K562 (cell line): ENCODE measurements at regions not wholly inside any gene's neighbourhood (a gene's known extent, or its start where the extent isn't known, plus 50 kb on each side); places are given as distances from the start of the nearest gene placed in this dataset.

Experiments
- ATAC-seq: fragments of 200-7000 bp; cut with Tn5 transposase; 3 replicates; pipeline ENCODE4 v1.9.1; 2020; ENCODE audit warnings: moderate library complexity
- BruUV-seq: library from RNA; stranded (reverse); fragments of 400-500 nt; replicated peaks from 2 replicates; lab custom pipeline; 2021; lab: Mats Ljungman, UMichigan
- CTCF ChIA-PET: fragments of 300-600 bp; formaldehyde crosslinking; extraction: SDS; loops from one replicate; lab custom pipeline; 2021; ENCODE audit warnings: low intra/inter-chr PET ratio; lab: Yijun Ruan, JAX
- POLR2A ChIA-PET: fragments of 300-600, 350-650 bp; sonication (Branson Sonifier 250); formaldehyde crosslinking; extraction: SDS; loops from one replicate; lab custom pipeline; 2021; ENCODE audit warnings: antibody characterized with exemption, inconsistent platforms; lab: Yijun Ruan, JAX
- DNase-seq, 4 experiments: peaks; one replicate each; pipeline versions ENCODE4 v3.0.0 to v3.0.0-alpha.2; 2011 to 2018; ENCODE audit warnings: low spot score in 3 of 4, mixed read lengths in 3 of 4; ENCODE audit errors: extremely low read depth in 1 of 4
- FAIRE-seq: peaks from 2 replicates; lab custom pipeline; 2011; peaks lifted over from hg19 to GRCh38; lab: Jason Lieb, UNC
- H2AFZ ChIP-seq: 2 replicates; pipeline ENCODE4 v1.6.0; 2011; ENCODE audit warnings: low read depth, low read length, control low read depth, inconsistent platforms
- H3K27ac ChIP-seq: fragments of 200-600 bp; 3 replicates; pipeline ENCODE4 v1.8.0; 2011; ENCODE audit warnings: low read depth, mild to moderate bottlenecking, control low read depth, inconsistent platforms, low read length, moderate library complexity, mixed read lengths; ENCODE audit errors: extremely low read depth
- H3K27me3 ChIP-seq, 2 experiments: fragments of 300-600 bp in 1 of 2; 2 replicates in 1 of 2; 3 replicates in 1 of 2; pipeline versions ENCODE4 v1.6.0 to v1.8.0; 2011; ENCODE audit warnings: inconsistent platforms in 2 of 2, low read length in 2 of 2, mild to moderate bottlenecking in 1 of 2, mixed read lengths in 1 of 2, moderate library complexity in 1 of 2; ENCODE audit not compliant: control insufficient read depth in 2 of 2, insufficient read depth in 2 of 2
- H3K36me3 ChIP-seq: fragments of 300-600 bp; 3 replicates; pipeline ENCODE4 v1.8.0; 2011; ENCODE audit warnings: mild to moderate bottlenecking, low read length, inconsistent platforms; ENCODE audit not compliant: control insufficient read depth, insufficient read depth
- H3K4me1 ChIP-seq, 2 experiments: fragments of 200-600 bp in 1 of 2; replicated peaks in 1 of 2; 2 replicates in 1 of 2; 3 replicates in 1 of 2; pipeline versions ENCODE4 v1.5.1 to v1.8.0; 2011; ENCODE audit warnings: inconsistent platforms in 2 of 2, low read length in 2 of 2, mild to moderate bottlenecking in 1 of 2, mixed read lengths in 1 of 2, moderate library complexity in 1 of 2; ENCODE audit not compliant: control insufficient read depth in 2 of 2, insufficient read depth in 2 of 2
- H3K4me2 ChIP-seq: 2 replicates; pipeline ENCODE4 v1.6.1; 2011; ENCODE audit warnings: low read length, control low read depth, inconsistent platforms, mixed read lengths; ENCODE audit not compliant: insufficient read depth
- H3K4me3 ChIP-seq: fragments of 200-600 bp; sonication (generic), shearing (Covaris generic); 2 replicates; pipeline ENCODE4 v1.5.1; 2016; ENCODE audit warnings: control low read depth, inconsistent platforms
- H3K79me2 ChIP-seq: fragments of 200-600 bp; 3 replicates; pipeline ENCODE4 v1.8.0; 2011; ENCODE audit warnings: low read length, inconsistent platforms; ENCODE audit not compliant: control insufficient read depth, insufficient read depth
- H3K9ac ChIP-seq, 2 experiments: 2 replicates each; pipeline versions ENCODE4 v1.6.0 to v1.6.1; 2011; ENCODE audit warnings: low read depth in 2 of 2, low read length in 2 of 2, control low read depth in 1 of 2, inconsistent platforms in 1 of 2, mild to moderate bottlenecking in 1 of 2, mixed read lengths in 1 of 2; ENCODE audit not compliant: insufficient read depth in 1 of 2
- H3K9me1 ChIP-seq: one replicate; pipeline ENCODE4 v1.6.0; 2011; ENCODE audit warnings: inconsistent platforms, mild to moderate bottlenecking, low read length, moderate library complexity; ENCODE audit not compliant: control insufficient read depth, insufficient read depth
- H3K9me3 ChIP-seq: replicated peaks from 2 replicates; pipeline ENCODE4 v1.5.1; 2011; ENCODE audit warnings: low read depth, low read length, inconsistent platforms; ENCODE audit not compliant: control insufficient read depth, insufficient read depth
- H4K20me1 ChIP-seq: replicated peaks from 2 replicates; pipeline ENCODE4 v1.6.1; 2011; ENCODE audit warnings: low read length, inconsistent platforms, mixed read lengths; ENCODE audit not compliant: control insufficient read depth, insufficient read depth
- CCNT2 ChIP-seq: IDR thresholded peaks from 2 replicates; pipeline ENCODE4 v1.6.1; 2011; ENCODE audit warnings: borderline replicate concordance, low read depth, mild to moderate bottlenecking, moderate library complexity, mixed read lengths, low read length; ENCODE audit not compliant: insufficient read length; ENCODE audit errors: extremely low read depth
- CTCF ChIP-seq, 3 experiments: IDR thresholded peaks in 2 of 3; conservative IDR thresholded peaks in 1 of 3; 2 replicates each; pipeline ENCODE4 v1.5.1; 2011 to 2012; ENCODE audit warnings: low read length in 3 of 3, mild to moderate bottlenecking in 3 of 3, control low read depth in 2 of 3, improper control_type of control experiment in 1 of 3, inconsistent platforms in 1 of 3, low read depth in 1 of 3, mixed read lengths in 1 of 3, moderate library complexity in 1 of 3; ENCODE audit not compliant: insufficient read depth in 2 of 3
- FOXJ2 ChIP-seq: fragments of 200-800 bp; sonication (Bioruptor generic); IDR thresholded peaks from 2 replicates; pipeline ENCODE4 v1.6.1; 2016; ENCODE audit warnings: missing genetic modification characterization, missing compliant biosample characterization
- NCOR1 ChIP-seq: fragments of 450-650 bp; IDR thresholded peaks from 2 replicates; pipeline ENCODE4 v1.6.1; 2016; ENCODE audit warnings: mild to moderate bottlenecking, moderate library complexity
- POLR2G ChIP-seq: fragments of 200-400 bp; formaldehyde crosslinking; IDR thresholded peaks from 2 replicates; pipeline ENCODE4 v1.6.1; 2017; ENCODE audit warnings: low read depth, mild to moderate bottlenecking, antibody characterized with exemption, low read length, moderate library complexity
- RBFOX2 ChIP-seq: fragments of 200-400 bp; formaldehyde crosslinking; IDR thresholded peaks from 2 replicates; pipeline ENCODE4 v1.6.1; 2017; ENCODE audit warnings: low read depth, mild to moderate bottlenecking, low read length, moderate library complexity
- SIN3B ChIP-seq: fragments of 450-650 bp; IDR thresholded peaks from 2 replicates; pipeline ENCODE4 v1.6.1; 2017; ENCODE audit warnings: low read depth, mild to moderate bottlenecking, moderate library complexity
- SMARCE1 ChIP-seq: fragments of 450-650 bp; IDR thresholded peaks from 2 replicates; pipeline ENCODE4 v1.7.1; 2016; ENCODE audit warnings: mild to moderate bottlenecking
- SOX6 ChIP-seq: fragments of 450-650 bp; IDR thresholded peaks from 2 replicates; pipeline ENCODE4 v1.6.1; 2014; ENCODE audit warnings: mild to moderate bottlenecking
- SPI1 ChIP-seq: IDR thresholded peaks from 2 replicates; pipeline ENCODE4 v1.6.1; 2011; ENCODE audit warnings: low read depth, low read length, control low read depth, borderline replicate concordance
- TAF15 ChIP-seq: fragments of 200-400 bp; formaldehyde crosslinking; IDR thresholded peaks from 2 replicates; pipeline ENCODE4 v1.6.1; 2017; ENCODE audit warnings: mild to moderate bottlenecking, low read depth, low read length, moderate library complexity
- ZEB2 ChIP-seq: fragments of 450-650 bp; IDR thresholded peaks from 2 replicates; pipeline ENCODE4 v1.6.1; 2016
- ZKSCAN1 ChIP-seq: fragments of 150-350 bp; IDR thresholded peaks from 2 replicates; pipeline ENCODE4 v1.6.1; 2016; ENCODE audit warnings: low read depth, low read length
- ZNF695 ChIP-seq: fragments of 450-650 bp; formaldehyde crosslinking; IDR thresholded peaks from 2 replicates; pipeline ENCODE4 v1.4.0; 2020; ENCODE audit warnings: mild to moderate bottlenecking, moderate library complexity
- WGBS: fragments of 100-300 bp; shearing (Covaris generic); methylation state at CpG from one replicate; pipeline ENCODE4 v1.1.6; 2016; ENCODE audit warnings: low coverage, mixed read lengths; ENCODE audit not compliant: insufficient coverage; ENCODE audit errors: missing lambda C conversion rate; 5-methylcytosine and 5-hydroxymethylcytosine counted together
- in situ Hi-C: fragments of 300-500 bp; cut with MboI; formaldehyde crosslinking; loops from 4 replicates; pipeline ENCODE4 v1.15.0; 2018; ENCODE audit warnings: inconsistent platforms, mixed read lengths
- intact Hi-C: fragments of 100-400 bp; cut with micrococcal nuclease; formaldehyde crosslinking; loops from 2 replicates; pipeline ENCODE4 v1.14.2; 2022
- TF ChIP-seq, protein P1 (sequence below): fragments of 450-650 bp; IDR thresholded peaks from 2 replicates; pipeline ENCODE4 v1.6.1; 2014; ENCODE audit warnings: low read depth, mild to moderate bottlenecking, moderate library complexity, borderline replicate concordance

- Histone ChIP-seq H3K27ac (no peak overlapping the region), H3K4me2 (no peak overlapping the region), H3K4me3 (no peak overlapping the region), H3K9ac (no peak overlapping the region), H3K79me2 (no peaks in the 10 kb centered on the region), H3K9me3 (no peaks in the 10 kb centered on the region), H4K20me1 (no peaks in the 10 kb centered on the region), H2AFZ (no peak overlapping the region), H3K4me1 (no peaks in the 10 kb centered on the region), H3K36me3 (no peaks in the 10 kb centered on the region), H3K9me1 (no peaks in the 10 kb centered on the region), H3K27me3 (no peaks in the 10 kb centered on the region)
- in situ Hi-C loops: no loop called here
- ChIA-PET POLR2A (no interaction called here), CTCF (no interaction called here)
- no TSS peak for BruUV-seq
- ATAC-seq (no peak), DNase-seq (no peak), FAIRE-seq (no peak)
- TF ChIP-seq CCNT2 (no peak), SOX6 (no peak), RBFOX2 (no peak), TAF15 (no peak), POLR2G (no peak), ZEB2 (no peak)
- intact Hi-C loops: no loop called here
- WGBS: 0% methylated on average over 2 of the region's 2 CpGs
Observed at GRCh38 chr5:25905646-25906045, 1132.7 kb downstream of the CDH9 start.

DNA sequence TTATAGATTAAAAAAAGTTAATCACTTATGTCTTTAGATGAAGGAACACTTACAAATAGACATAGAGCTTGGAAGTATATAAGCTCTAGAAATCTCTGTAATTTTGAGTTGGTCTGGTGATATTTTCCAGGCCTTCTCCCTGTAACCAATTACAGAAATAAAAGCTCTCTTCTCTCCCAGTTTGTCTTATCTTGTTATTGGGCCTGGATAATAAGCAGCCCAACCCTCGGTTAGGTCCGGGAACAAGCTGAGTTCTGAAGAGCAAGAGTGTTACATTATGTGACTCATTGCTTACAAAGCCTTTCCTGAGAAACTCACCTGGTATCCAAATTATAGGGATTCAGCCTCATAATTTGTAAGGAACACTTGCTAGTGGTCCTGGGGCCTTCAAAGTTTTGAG, 1146.2 kb downstream of the CDH9 start:
- H3K36me3 ChIP-seq: no peaks in the 10 kb centered on the region
- CTCF ChIA-PET: interaction anchor here (0.6 kb wide), 1 partner anchor 819 kb away, joined by 4 read pairs; no protein-coding TSS in a partner anchor
- no peak for FAIRE-seq
- WGBS: 0% methylated on average over 2 of the region's 2 CpGs
- no TSS peak for BruUV-seq
- in situ Hi-C loops: no loop called here
- H3K4me1 ChIP-seq: no peaks in the 10 kb centered on the region
- POLR2A ChIA-PET: no interaction called here
- H3K9me1 ChIP-seq: no peaks in the 10 kb centered on the region
- no peak overlapping the region for H3K27ac ChIP-seq
- no peaks in the 10 kb centered on the region for H3K9me3 ChIP-seq
- no peak overlapping the region for H3K9ac ChIP-seq
- H3K27me3 ChIP-seq: no peaks in the 10 kb centered on the region
- no peak for DNase-seq
- H3K4me3 ChIP-seq: no peak overlapping the region
- H4K20me1 ChIP-seq: no peaks in the 10 kb centered on the region
- ATAC-seq: no peak
- intact Hi-C loops: no loop called here
- H3K4me2 ChIP-seq: no peak overlapping the region
- no peak overlapping the region for H2AFZ ChIP-seq
- H3K79me2 ChIP-seq: no peaks in the 10 kb centered on the region
- TF ChIP-seq FOXJ2 (tag): no peak
- TF ChIP-seq SPI1: no peak
- TF ChIP-seq SIN3B: no peak
- no peak for TF ChIP-seq ZNF695 (CRISPR knock-in tag)
- TF ChIP-seq SMARCE1: no peak
- TF ChIP-seq, protein P1, sequence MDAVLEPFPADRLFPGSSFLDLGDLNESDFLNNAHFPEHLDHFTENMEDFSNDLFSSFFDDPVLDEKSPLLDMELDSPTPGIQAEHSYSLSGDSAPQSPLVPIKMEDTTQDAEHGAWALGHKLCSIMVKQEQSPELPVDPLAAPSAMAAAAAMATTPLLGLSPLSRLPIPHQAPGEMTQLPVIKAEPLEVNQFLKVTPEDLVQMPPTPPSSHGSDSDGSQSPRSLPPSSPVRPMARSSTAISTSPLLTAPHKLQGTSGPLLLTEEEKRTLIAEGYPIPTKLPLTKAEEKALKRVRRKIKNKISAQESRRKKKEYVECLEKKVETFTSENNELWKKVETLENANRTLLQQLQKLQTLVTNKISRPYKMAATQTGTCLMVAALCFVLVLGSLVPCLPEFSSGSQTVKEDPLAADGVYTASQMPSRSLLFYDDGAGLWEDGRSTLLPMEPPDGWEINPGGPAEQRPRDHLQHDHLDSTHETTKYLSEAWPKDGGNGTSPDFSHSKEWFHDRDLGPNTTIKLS: no peak
- TF ChIP-seq ZKSCAN1: no peak
- TF ChIP-seq CTCF (IDR thresholded peaks at IDR 0.05 in 2 of 3, conservative IDR thresholded peaks at IDR 0.05 in 1 of 3; ENCODE audit: insufficient read depth in 2 of 3, low read depth in 1 of 3, low read length in 3 of 3): no peak
- TF ChIP-seq NCOR1: no peak
